ENCODE measurements at regions not wholly inside any gene's neighbourhood (a gene's known extent, or its start where the extent isn't known, plus 50 kb on each side); places are given as distances from the start of the nearest gene placed in this dataset.

- TF ChIP-seq, protein P1, sequence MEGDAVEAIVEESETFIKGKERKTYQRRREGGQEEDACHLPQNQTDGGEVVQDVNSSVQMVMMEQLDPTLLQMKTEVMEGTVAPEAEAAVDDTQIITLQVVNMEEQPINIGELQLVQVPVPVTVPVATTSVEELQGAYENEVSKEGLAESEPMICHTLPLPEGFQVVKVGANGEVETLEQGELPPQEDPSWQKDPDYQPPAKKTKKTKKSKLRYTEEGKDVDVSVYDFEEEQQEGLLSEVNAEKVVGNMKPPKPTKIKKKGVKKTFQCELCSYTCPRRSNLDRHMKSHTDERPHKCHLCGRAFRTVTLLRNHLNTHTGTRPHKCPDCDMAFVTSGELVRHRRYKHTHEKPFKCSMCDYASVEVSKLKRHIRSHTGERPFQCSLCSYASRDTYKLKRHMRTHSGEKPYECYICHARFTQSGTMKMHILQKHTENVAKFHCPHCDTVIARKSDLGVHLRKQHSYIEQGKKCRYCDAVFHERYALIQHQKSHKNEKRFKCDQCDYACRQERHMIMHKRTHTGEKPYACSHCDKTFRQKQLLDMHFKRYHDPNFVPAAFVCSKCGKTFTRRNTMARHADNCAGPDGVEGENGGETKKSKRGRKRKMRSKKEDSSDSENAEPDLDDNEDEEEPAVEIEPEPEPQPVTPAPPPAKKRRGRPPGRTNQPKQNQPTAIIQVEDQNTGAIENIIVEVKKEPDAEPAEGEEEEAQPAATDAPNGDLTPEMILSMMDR (IDR thresholded peaks at IDR 0.05), result no peak
- TF ChIP-seq POLR2AphosphoS5 (IDR thresholded peaks at IDR 0.05; ENCODE audit: low read depth, low read length) (no peak), TCF7L2 (IDR thresholded peaks at IDR 0.05; ENCODE audit: low read depth, low read length) (no peak), SIN3A (IDR thresholded peaks at IDR 0.05; ENCODE audit: borderline replicate concordance, insufficient read depth, low read depth, low read length) (no peak)
- TF ChIP-seq, protein P2, sequence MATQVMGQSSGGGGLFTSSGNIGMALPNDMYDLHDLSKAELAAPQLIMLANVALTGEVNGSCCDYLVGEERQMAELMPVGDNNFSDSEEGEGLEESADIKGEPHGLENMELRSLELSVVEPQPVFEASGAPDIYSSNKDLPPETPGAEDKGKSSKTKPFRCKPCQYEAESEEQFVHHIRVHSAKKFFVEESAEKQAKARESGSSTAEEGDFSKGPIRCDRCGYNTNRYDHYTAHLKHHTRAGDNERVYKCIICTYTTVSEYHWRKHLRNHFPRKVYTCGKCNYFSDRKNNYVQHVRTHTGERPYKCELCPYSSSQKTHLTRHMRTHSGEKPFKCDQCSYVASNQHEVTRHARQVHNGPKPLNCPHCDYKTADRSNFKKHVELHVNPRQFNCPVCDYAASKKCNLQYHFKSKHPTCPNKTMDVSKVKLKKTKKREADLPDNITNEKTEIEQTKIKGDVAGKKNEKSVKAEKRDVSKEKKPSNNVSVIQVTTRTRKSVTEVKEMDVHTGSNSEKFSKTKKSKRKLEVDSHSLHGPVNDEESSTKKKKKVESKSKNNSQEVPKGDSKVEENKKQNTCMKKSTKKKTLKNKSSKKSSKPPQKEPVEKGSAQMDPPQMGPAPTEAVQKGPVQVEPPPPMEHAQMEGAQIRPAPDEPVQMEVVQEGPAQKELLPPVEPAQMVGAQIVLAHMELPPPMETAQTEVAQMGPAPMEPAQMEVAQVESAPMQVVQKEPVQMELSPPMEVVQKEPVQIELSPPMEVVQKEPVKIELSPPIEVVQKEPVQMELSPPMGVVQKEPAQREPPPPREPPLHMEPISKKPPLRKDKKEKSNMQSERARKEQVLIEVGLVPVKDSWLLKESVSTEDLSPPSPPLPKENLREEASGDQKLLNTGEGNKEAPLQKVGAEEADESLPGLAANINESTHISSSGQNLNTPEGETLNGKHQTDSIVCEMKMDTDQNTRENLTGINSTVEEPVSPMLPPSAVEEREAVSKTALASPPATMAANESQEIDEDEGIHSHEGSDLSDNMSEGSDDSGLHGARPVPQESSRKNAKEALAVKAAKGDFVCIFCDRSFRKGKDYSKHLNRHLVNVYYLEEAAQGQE (IDR thresholded peaks at IDR 0.05; ENCODE audit: insufficient read depth in 1 of 2, low read depth in 2 of 2, low read length in 1 of 2), result no peak
Observed at GRCh38 chr22:47282366-47282765, 519.9 kb downstream of the TBC1D22A start.

All from Panc1 (cell line).